ENCODE measurements at regions not wholly inside any gene's neighbourhood (a gene's known extent, or its start where the extent isn't known, plus 50 kb on each side); places are given as distances from the start of the nearest gene placed in this dataset.
"Not testable (repeated sequence)": the region's sequence is repeated elsewhere in the genome, so short reads cannot be mapped to it uniquely, and the experiment has no call there.

DNA sequence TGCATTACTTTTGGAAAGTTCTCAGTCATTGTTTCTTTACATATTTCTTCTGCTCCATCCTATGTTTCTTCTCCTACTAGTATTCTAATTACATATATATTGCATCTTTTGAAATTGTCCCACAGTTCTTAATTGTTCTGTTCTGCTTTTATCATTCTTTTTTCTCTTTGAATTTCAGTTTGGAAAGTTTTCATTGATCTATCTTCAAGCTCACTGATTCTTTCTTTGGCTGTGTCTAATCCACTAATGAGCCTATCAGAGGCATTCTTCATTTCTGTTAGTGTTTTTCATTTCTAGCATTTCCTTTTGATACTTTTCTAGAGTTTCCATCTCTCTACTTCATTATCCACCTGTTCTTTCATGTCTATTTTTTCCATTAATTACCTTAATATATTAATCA, 159.0 kb upstream of the KCNJ15 start:
- DNase-seq (ENCODE audit: low read depth in 1 of 2, low spot score in 1 of 2) = no peak

DNA sequence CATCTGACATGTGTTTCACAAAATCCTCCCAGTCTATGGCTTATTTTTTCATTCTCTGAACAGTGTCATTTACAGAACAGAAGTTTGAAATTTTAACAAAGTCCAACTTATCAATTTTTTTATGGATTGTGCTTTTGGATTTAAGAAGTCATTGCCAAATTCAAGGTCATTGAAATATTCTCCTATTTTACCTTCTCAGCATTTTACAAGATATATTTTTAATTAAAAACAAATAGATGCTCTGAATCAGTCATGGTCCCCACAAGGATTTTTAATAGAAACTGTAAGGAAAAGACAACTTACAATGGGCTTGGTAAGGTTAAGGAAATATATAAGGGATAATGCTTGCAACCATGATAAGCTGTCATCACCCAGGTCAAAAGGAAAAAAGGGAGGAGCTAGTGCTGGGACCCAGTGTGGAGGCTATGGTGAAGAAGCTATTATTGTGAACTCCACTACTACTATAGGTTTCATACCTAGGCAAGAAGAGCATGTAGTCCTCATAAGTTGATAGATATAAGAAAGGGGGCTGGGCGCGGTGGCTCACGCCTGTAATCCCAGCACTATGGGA, 144.5 kb upstream of the KCNJ15 start:
- DNase-seq (ENCODE audit: low read depth in 1 of 2, low spot score in 1 of 2) = no peak

DNA sequence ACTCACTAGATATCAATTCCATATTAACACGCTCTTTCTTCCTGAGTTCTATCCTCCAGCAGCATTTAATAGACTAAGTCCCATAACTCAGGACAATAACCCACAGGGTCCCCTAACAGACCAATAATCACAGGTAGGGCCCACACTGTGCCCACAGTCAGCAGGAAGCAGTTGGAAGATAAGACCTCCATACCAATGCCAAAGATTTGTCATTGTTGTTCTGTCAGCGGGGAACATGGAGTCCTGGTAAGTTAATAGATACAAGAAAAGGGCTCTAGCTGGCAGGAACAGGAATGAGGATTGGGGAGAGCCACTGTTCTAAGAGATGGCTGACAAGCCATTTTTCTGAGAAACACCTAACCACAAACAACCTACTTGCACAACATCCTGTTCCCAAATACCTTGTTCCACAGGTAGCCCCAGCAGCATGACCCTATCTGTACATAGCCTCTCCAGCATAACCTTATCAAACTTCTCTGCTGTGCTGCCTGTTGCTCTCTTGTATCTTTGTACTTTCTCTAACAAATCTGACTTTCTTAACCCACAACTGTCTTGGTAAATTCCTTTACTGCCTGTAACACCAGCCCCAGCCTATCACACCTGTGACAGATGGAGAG, 142.0 kb upstream of the KCNJ15 start:
- DNase-seq (ENCODE audit: low read depth in 1 of 2, low spot score in 1 of 2) = no peak

DNA sequence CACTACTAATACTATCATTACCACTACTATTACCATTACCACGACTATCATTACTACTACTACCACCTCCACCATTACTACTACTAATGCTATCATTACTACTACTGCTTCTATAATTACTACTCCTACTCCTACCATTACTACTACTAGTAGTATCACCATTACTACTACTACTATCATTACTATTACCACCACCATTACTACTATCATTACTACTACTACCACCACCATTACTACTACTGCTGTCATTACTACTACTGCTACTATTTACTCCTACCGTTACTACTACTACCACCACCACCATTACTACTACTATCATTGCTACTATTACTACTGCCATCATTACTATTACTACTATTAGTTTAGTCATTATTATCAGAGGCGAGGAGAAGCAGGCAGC, 140.9 kb upstream of the KCNJ15 start:
- DNase-seq (ENCODE audit: low read depth in 1 of 2, low spot score in 1 of 2) = no peak

DNA sequence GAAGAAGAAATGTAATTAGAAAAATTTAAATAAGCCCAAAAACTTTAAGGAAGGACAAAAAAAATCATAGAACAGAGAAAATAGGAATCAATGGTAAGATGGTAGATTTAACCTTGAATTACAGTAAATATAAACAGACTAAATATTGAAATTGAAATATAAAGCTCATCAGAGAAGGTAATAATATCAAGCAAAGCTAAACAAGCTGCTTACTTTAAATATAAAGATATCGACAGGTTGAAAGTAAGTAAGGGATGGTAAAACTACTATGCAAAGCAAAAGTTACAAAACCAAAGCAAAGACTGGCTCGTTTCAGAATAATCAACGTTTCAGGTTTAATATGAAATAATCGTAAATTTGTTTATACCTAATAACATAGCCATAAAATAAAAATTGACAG, 137.0 kb upstream of the KCNJ15 start:
- no peak for DNase-seq (ENCODE audit: low read depth in 1 of 2, low spot score in 1 of 2)

DNA sequence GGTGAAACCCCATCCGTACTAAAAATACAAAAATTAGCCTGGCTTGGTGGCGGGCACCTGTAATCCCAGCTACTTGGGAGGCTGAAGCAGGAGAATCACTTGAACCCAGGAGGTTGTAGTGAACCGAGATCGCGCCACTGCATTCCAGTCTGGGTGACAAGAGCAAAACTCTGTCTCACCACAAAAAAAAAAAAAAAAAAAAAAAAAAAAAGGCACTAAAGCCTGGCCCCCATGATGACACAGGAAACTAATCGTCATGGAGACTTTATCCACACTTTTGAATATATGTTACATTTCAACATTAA, 136.2 kb upstream of the KCNJ15 start:
- DNase-seq (ENCODE audit: low read depth in 1 of 2, low spot score in 1 of 2) = not testable (repeated sequence)

DNA sequence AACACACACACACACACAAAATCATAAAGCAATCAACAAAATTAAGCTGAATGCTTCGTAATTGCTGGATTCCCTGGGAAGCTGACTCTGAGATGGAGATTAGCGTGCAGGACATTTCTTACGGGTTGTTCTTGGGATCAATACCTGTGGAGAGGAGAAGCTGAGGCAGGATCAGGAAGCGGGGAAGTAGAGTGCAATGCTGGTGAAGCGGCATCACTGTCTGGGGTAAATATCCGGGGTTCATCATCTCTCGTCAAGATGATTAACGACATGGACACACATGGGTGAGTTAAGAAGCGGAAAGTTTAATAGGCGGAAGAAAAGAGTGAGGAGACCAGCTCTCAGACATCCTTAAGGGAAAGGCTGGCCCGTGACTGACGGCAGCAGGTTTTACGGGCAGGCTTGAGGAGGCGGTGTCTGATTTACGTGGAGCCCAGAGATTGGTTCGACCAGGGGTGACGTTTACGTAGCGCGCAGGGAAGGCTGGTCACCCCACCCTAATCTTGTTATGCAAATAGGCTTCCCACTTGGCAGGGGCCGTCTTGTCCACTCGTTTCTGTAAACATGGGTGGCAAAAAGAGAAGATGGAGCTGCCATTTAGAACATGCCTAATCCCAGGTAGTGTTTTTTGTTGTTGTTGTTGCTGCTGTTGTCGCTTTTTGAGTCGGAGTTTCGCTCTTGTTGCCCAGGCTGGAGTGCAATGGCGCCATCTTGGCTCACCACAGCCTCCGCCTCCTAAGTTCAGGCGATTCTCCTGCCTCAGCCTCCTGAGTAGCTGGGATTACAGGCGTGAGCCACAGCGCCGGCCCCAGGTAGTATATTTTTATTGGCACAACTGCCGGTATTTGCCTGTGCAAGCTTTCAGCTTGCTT, 135.6 kb upstream of the KCNJ15 start:
- no peak for DNase-seq (ENCODE audit: low read depth in 1 of 2, low spot score in 1 of 2)

DNA sequence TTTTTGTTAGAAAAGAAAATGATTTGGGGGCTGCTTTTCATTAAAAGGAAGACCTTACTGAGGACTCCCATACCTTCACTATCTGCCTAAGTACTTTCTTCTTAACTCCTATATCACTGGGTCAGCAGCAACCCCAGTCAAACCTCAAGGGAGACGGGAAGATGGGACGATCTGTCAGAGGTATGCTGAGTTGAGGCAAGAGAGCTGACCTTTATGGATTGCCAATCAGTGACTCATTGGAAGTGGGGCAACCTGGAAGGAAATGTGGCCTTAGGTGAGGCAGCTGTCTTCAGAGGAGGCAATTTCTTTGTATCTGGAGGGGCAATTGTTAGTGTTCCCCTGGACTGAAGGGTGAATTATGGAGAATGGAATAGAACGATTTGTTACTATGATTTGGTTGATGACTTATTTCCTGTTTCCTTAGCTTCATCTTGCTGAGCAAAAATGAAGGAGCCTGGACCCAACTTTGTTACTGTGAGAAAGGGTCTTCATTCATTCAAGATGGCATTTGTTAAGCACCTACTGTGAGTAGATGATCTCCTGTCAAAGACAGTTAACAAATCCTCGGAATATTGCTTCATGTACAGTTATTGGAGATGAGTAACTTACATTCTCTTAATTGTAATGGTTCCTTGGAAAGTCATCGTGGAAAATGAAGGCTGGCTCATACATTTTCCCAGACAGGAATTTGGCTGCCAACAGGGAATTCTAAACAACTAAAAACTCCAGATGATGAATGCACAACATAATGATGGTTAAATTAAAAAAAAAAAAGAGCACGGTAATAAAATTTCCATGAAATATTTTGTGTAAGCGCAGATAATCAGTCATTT, 134.7 kb upstream of the KCNJ15 start:
- DNase-seq (ENCODE audit: low read depth in 1 of 2, low spot score in 1 of 2) = no peak

DNA sequence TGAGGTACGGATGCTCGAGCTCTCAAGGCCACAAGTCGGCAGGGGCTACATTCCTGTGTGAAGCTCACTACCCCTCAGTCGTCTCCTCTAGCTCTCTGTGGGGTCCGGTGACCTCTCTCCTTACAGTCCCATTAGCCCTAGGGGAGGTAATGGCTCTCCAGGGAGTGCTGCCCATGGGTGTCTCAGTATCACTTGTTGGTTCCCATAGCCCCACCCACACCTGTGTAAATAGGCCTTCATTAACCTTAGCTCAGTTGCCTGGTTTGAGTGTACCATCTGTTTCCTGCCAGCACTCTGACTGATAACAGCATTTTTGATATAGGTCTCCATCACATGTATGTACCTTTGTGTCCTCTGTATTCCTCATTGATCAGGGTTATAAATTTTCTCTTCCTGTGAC, 133.2 kb upstream of the KCNJ15 start:
- no peak for DNase-seq (ENCODE audit: low read depth in 1 of 2, low spot score in 1 of 2)

DNA sequence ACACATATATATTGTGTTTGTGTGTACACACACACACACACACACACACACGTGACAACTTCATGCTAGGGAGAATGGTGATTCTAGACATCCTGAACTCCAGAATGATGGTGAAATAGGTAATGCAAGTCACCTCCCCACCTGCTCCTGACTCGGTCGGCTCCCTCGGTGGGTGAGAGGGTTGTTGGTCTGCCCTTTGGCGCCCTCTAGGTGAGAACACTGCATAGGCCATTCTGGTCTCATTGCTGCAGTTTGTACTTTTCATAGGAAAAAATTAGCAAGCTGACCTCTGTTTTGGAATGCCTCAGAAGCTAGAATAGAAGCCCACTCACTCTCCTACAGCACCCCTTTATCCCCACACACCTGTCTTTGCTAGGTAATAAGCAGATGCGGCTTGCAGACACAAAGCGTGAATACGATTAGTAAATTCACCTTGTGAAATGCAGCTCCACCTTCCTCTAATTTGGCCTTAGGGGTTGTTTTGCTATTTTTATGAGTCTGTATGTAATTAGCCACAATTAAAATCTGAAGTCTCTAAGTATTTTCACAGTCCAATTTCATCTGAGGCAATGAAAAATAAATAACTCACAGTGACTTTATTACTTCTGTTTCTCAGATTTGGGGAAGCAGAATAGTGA, 130.0 kb upstream of the KCNJ15 start:
- peak in 1 of 2 donors; percentile 33 for DNase-seq (ENCODE audit: low read depth in 1 of 2, low spot score in 1 of 2)

DNA sequence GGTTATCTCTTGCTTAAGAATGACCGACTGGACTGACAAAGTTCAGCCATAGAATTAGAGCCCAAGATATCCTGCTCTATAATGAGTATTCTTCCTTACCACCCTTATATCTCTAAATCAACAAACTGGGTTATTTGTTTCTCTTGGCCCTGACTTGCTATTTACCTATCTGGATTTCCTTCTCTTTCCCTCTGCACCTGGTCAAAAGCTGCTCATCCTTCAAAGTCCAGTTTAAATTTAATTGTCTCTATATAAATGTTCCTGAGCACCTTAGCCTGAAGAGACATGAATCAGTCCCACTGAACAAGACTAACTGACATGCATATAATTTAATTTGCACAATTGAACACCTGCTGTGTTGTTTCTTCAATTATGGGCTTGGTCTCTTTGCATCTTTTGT, 127.1 kb upstream of the KCNJ15 start:
- no peak for DNase-seq (ENCODE audit: low read depth in 1 of 2, low spot score in 1 of 2)

DNA sequence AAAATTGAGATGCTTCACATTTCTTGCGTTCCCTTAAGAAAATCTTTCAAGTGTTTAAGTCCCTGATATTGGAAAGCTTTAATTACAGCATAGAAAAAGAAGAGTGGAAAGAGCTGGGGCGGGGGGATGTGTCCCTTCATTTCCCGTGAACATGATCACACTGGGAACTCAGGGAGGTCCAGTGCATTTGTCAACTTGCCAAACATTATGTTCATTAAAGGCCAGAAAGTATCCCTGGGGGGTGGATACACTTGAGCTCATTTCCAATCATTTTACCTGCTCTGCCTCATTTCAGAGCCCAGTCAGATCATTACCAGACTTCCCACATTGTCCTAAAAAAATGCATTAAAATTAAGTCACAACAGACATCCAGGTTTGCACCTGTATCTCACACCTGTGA, 123.6 kb upstream of the KCNJ15 start:
- no peak for DNase-seq (ENCODE audit: low read depth in 1 of 2, low spot score in 1 of 2)

DNA sequence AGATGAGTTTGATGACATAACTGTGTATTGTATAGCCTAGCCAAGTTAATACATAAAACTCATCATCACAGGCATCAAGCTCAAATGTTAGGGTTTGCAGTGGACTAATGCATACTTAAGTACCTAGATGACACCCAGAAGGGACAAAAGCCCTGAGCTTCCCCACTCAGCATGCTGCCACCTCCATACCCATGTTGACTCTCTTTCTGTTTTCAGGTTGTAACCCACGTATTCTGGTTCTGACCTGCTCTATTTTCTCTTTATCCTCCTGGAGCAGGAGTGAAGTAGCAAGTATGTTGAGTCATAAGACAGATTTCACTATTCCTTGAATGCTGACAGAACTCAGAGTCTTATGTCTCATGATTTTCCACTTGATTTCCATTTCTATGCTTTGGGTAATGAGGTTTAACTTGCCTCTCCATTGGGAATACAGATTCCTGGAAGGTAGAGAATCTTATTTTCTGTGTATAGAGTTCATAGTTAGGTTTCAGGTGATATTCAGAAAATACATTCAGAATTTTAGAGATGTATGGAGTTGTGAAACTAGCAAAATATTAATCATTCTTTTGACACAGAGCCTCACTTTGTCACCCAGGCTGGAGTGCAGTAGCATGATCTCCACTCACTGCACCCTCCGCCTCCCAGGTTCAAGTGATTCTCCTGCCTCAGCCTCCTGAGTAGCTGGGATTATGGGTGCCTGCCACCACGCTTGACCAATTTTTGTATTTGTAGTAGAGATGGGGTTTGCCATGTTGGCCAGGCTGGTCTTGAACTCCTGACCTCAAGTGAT, 122.5 kb upstream of the KCNJ15 start:
- no peak for DNase-seq (ENCODE audit: low read depth in 1 of 2, low spot score in 1 of 2)

DNA sequence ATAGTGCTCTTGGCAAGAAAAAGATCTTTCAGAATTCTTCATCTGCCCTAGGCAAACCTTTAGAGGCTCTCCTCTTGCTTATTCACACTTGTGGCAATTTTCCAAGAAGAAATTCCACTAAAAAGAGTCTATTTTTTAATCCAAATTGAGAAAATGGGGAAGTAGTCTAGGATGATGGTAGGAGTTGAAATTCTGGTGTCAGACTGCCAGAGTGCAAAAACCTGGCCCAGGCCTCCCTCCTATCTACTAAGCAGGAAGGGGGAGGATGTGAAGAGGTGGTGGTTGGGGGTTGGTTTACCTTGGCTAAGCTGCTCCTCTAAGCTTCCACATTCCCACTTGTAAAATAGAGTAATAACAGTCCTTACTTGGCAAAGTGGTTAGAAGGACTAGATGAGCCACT, 120.6 kb upstream of the KCNJ15 start:
- DNase-seq (ENCODE audit: low read depth in 1 of 2, low spot score in 1 of 2) = no peak

DNA sequence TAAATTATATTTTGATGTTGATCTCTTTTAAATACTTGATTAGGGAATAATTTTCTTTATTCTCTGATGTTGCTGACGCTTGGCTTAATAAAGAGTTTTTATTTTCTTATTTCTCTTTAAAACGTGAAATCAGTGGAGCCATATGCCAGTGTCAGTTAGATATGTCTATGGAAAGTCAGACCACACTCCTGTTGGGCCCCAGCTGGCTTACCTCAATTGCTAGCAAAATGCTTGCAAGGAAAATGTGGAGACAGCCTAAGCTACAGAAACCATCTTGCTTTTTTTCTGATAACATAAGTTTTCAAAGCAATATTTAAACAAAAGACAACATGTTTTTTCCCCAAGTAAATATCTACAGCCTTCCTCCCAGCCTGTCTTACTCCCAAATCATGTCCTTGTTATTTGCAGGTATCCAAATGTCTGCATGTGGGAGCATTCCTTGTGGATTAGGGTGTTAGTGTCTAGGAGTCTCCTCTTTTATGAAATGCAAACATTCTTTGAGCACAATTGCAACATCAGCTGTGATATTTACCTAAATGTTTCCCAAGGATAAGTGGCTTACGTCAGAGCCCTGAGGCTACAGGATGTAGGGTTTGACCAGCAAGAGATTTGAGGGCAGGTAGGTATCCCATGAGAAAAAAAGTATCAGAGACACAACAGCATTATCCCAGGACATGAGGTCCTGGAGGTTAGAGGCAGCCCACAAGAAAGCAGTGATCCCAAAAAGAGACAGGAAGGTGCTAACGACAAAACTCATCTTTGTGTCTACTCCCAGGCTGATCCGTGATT, 117.2 kb upstream of the KCNJ15 start:
- DNase-seq (ENCODE audit: low read depth in 1 of 2, low spot score in 1 of 2) = no peak

DNA sequence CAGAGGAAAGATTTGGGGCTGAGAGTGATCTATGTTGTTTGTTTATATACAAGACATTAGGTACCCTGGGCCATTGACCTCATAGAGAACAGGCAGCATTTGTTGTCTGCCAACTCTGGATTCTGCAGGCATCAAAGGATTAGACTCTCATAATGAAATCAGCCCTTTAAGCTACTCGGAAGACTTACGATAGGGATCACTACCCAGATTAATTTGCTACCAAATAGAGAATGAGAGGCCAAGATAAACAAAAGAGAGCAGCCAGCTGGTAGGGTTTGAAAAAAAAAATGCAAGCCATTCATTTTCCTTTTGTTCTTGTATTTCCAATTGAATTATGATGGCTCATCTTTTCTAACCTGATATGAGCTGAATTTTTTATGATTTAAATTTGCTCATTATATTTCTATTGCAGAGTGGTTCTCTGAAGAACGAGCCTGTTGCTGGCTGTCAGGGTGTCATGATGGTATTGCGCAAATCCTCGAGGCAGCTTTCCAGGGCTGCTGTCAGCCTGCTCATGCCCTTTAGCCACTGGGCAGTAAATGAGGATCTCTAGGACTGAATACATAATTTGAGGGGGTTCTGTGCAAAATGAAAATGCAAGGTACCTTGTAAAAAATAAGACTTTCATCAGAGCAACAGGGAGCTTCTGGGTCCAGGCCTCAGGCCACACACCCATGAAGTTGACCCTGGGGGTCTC, 116.4 kb upstream of the KCNJ15 start:
- no peak for DNase-seq (ENCODE audit: low read depth in 1 of 2, low spot score in 1 of 2)

DNA sequence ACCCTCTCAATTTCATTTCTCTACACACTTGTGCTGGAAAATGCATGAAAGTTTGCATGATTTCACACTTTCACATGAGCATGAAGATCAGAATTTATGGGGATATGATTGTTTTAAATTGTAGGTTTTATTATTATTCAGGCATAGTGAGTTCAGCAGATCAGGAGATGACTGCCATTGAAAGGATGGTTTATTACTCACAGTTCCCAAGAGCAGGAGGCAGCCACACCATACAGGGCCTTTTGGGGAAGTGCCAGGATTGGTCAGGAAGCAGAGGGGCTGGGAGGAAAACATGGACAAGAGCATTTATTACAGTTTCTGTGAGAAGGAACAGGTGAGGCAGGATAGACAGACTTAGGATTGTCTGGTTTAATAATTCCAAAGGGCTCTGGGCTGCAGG, 114.6 kb upstream of the KCNJ15 start:
- no peak for DNase-seq (ENCODE audit: low read depth in 1 of 2, low spot score in 1 of 2)

DNA sequence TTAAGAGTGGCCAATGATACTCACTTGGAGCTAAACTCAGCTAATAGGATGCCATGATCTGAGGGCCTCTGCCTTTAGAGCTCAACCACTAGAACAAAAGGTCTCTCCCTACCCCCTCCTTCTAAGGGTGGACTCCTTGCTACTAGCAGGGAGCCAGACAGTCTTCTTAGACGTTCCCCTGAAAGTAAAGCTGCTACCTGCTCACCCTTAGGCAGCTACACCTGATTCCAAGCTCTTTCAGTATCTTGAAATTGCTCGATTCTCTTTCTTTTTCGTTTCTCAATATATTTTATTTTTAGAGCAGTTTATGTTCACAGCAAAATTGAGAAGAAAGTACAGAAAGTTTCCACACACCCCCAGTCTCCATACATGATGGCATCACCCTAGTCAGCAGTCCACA, 112.6 kb upstream of the KCNJ15 start:
- DNase-seq (ENCODE audit: low read depth in 1 of 2, low spot score in 1 of 2) = no peak

DNA sequence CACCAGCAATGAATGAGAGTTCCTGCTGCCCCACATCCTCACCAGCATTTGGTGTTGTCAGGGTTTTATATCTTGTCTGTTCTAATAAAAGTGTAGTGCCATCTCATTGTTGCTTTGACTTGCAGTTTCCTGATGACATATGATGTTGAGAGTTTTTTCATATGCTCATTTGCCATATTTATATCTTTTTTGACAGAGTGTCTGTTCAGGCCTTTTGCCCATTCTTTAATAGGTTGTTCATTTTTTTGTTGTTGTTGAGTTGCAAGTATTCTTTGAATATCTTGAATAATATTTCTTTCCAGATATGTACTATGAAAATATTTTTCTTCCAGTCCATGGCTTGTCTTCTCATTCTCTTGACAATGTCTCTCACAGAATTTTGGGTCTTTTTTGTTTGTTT, 111.7 kb upstream of the KCNJ15 start:
- no peak for DNase-seq (ENCODE audit: low read depth in 1 of 2, low spot score in 1 of 2)
